ENCODE measurements at regions not wholly inside any gene's neighbourhood (a gene's known extent, or its start where the extent isn't known, plus 50 kb on each side); places are given as distances from the start of the nearest gene placed in this dataset.

DNA sequence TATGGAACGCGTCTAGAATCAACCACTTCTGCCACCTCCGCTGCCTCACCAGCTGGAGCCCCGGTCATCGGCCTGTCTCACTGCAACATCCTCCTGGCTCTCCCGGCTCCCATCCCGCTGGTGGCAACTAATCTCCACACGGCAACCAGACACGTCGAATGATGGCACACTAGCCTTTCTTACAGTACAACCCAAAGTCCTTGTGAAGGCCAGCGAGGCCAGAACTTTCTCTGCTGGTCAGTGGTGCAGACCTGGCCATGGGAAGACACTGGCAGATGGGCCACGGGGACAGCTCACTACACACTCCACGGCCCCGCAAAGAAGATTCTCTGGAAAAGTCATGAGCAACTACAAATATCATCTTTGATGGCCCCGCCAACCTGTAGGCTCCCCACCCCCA is 117.6 kb downstream of the RMI2 start:
- H3K27ac ChIP-seq (ENCODE audit: low read depth), result no peak overlapping the region
- DNase-seq (ENCODE audit: extremely low spot score), result no peak
- WGBS, result 94% methylated on average over 15 of the region's 15 CpGs
- H3K4me3 ChIP-seq (ENCODE audit: low read depth, low read length), result no peak overlapping the region
- H3K36me3 ChIP-seq (ENCODE audit: insufficient read depth), result no peaks in the 10 kb centered on the region
- H3K4me1 ChIP-seq (ENCODE audit: insufficient read depth), result no peaks in the 10 kb centered on the region

DNA sequence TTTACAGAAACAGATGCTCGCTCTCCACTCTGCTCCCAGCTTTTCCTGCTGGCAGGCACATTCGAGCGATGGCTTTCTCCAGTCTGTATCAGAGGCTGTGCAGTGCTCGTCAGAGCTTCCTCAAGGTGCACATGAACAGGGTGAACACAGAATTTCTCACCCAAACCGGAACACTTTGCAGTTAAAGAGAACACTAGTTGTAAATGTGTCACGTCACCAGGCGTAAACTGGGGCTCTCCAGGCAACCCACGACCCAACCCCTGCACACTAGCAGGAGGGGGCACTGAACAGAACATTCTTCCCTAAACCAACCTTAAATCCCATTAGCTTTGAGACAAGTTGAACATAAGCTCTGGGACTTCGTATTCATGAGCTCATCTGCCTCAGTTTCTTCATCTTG is 119.0 kb downstream of the RMI2 start:
- Histone ChIP-seq H3K4me1 (ENCODE audit: insufficient read depth) (no peaks in the 10 kb centered on the region), H3K27ac (ENCODE audit: low read depth) (no peak overlapping the region), H3K4me3 (ENCODE audit: low read depth, low read length) (no peak overlapping the region), H3K36me3 (ENCODE audit: insufficient read depth) (no peaks in the 10 kb centered on the region)
- WGBS, result 64% methylated on average over 9 of the region's 9 CpGs
- DNase-seq (ENCODE audit: extremely low spot score), result no peak

DNA sequence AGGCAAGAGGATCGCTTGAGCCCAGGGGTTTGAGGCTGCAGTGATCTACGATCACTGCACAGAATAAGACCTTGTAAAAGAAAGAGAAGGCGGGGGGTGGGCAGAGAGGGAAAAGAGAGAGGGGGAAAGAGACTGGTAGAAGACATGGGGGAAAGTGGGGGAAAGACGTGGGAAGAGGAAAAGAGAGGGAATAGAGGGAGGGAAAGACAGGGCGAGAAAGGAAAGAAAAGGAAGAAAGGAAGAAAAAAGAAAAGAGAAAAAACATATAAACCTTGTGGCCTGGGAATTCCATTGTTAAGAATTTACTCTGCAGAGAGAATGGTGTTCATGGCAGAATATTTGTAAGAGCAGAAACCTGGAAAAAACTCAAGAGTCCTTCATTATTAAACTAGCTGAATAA is 120.4 kb downstream of the RMI2 start:
- no peak for DNase-seq (ENCODE audit: extremely low spot score)
- 83% methylated on average over 5 of the region's 5 CpGs for WGBS
- Histone ChIP-seq H3K36me3 (ENCODE audit: insufficient read depth) (no peaks in the 10 kb centered on the region), H3K4me1 (ENCODE audit: insufficient read depth) (no peaks in the 10 kb centered on the region), H3K27ac (ENCODE audit: low read depth) (no peak overlapping the region), H3K4me3 (ENCODE audit: low read depth, low read length) (no peak overlapping the region)

DNA sequence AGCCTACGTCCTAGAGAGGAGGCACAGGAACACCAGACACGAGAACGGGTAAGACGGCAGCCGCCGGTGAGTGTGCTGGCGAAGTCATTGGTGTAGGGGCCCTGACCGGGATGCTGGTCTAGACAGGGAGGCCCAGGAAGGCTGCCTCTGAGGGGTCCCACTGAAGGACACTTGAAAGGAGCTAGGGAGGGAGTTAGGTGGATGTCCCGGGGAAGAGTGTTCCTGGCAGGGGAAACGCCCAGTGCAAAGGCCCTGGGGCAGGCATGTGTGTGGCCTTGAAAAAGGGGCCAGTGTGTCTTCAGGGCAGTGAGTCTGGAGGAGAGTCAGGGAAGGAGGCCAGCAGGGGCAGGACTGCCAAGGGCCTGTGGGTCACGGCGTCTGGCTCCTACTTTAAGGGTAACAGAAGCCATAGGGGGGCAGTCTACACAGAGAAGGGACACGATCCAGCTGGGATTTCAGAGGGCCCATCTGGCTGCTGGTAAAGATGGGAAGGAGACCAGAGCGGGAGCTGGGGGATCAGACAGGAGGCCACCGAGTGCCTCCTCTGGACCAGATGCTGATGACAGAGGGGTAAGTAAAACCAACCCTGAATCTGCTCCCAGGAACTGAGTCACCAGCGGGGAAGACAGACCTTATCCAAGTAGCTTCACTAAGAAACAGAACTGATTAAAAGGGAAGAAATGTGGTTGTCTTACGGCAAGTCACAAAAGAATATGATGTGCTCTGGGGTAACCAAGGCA is 115.9 kb downstream of the LITAF start:
- 87% methylated on average over 17 of the region's 17 CpGs for WGBS
- Histone ChIP-seq H3K4me1 (ENCODE audit: insufficient read depth) (no peaks in the 10 kb centered on the region), H3K27ac (ENCODE audit: low read depth) (no peak overlapping the region), H3K36me3 (ENCODE audit: insufficient read depth) (no peaks in the 10 kb centered on the region), H3K4me3 (ENCODE audit: low read depth, low read length) (no peak overlapping the region)
- DNase-seq (ENCODE audit: extremely low spot score), result no peak

DNA sequence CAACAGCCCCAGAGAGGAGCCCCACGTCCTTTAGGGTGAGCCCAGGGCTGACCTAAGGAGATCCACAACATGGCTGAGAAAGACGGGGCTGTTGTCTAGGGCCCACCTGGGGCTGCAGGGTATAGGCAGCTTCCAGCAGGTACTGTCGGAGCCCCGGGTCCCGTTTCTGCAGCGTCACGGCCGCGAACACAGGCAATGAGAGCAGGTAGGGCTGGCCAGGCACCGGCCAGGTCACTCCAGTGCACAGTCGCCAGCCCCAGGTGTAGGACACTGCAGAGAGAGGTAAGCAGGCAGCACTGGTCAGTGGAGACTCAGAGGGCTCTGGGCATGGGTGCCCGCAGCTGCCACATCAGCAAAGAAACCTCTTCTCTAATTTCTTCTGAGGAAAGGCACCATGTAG is 115.2 kb downstream of the LITAF start:
- 93% methylated on average over 12 of the region's 12 CpGs for WGBS
- H3K36me3 ChIP-seq (ENCODE audit: insufficient read depth), result no peaks in the 10 kb centered on the region
- DNase-seq (ENCODE audit: extremely low spot score), result no peak
- H3K27ac ChIP-seq (ENCODE audit: low read depth), result no peak overlapping the region
- no peaks in the 10 kb centered on the region for H3K4me1 ChIP-seq (ENCODE audit: insufficient read depth)
- H3K4me3 ChIP-seq (ENCODE audit: low read depth, low read length), result no peak overlapping the region

DNA sequence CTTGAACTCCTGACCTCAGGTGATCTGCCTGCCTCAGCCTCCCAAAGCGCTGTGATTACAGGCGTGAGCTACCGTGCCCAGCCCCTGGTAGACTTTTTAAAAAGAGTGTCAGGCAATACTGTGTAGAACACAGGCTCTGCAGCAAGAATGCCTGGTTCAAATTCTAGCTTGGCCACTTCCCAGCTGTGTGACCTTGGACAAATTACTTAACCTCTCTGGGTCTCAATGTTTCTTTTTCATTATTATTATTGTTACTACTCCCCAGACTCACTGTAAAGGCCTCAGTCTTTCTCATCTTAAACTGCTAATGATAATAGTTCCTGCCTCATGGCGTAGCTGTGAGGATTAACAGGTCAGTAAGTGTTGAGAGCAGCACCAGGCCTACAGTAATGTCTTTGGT is 114.3 kb downstream of the LITAF start:
- 93% methylated on average over 4 of the region's 4 CpGs for WGBS
- Histone ChIP-seq H3K4me3 (ENCODE audit: low read depth, low read length) (no peak overlapping the region), H3K36me3 (ENCODE audit: insufficient read depth) (no peaks in the 10 kb centered on the region), H3K27ac (ENCODE audit: low read depth) (no peak overlapping the region), H3K4me1 (ENCODE audit: insufficient read depth) (no peaks in the 10 kb centered on the region)
- DNase-seq (ENCODE audit: extremely low spot score), result no peak

DNA sequence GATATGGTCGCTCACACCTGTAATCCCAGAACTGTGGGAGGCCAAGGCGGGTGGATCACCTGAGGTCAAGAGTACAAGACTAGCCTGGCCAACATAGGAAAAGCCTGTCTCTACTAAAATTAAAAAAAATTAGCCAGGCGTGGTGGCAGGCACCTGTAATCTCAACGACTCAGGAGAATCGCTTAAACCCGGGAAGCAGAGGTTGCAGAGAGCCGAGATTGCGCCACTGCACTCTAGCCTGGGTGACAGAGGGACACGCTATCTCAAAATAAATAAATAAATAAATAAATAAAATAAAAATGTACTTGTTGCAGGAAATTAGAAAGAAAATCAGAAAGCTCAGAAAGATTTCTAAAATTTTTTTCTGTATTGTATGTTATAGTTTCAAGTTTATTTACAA is 113.9 kb downstream of the LITAF start:
- no peak overlapping the region for H3K4me3 ChIP-seq (ENCODE audit: low read depth, low read length)
- no peaks in the 10 kb centered on the region for H3K4me1 ChIP-seq (ENCODE audit: insufficient read depth)
- 89% methylated on average over 9 of the region's 9 CpGs for WGBS
- no peak overlapping the region for H3K27ac ChIP-seq (ENCODE audit: low read depth)
- no peaks in the 10 kb centered on the region for H3K36me3 ChIP-seq (ENCODE audit: insufficient read depth)
- no peak for DNase-seq (ENCODE audit: extremely low spot score)

DNA sequence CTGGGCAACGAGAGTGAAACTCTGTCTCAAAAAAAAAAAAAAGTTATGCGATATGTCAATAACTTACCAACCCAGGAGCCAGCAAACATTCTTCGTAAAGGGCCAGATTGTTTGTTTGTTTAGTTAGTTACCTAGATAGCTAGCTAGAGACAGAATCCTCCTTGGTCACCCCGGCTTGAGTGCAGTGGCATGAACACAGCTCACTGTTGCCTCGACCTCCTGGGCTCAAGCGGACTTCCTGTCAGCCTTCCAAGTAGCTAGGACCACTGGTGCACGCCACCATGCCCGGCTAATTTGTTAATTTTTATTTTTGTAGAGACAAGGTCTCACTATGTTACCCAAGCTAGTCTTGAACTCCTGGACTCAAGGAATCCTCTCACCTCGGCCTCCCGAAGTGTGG is 113.0 kb downstream of the LITAF start:
- WGBS, result 83% methylated on average over 10 of the region's 10 CpGs
- H3K27ac ChIP-seq (ENCODE audit: low read depth), result no peak overlapping the region
- DNase-seq (ENCODE audit: extremely low spot score), result no peak
- no peaks in the 10 kb centered on the region for H3K36me3 ChIP-seq (ENCODE audit: insufficient read depth)
- no peak overlapping the region for H3K4me3 ChIP-seq (ENCODE audit: low read depth, low read length)
- H3K4me1 ChIP-seq (ENCODE audit: insufficient read depth), result no peaks in the 10 kb centered on the region

DNA sequence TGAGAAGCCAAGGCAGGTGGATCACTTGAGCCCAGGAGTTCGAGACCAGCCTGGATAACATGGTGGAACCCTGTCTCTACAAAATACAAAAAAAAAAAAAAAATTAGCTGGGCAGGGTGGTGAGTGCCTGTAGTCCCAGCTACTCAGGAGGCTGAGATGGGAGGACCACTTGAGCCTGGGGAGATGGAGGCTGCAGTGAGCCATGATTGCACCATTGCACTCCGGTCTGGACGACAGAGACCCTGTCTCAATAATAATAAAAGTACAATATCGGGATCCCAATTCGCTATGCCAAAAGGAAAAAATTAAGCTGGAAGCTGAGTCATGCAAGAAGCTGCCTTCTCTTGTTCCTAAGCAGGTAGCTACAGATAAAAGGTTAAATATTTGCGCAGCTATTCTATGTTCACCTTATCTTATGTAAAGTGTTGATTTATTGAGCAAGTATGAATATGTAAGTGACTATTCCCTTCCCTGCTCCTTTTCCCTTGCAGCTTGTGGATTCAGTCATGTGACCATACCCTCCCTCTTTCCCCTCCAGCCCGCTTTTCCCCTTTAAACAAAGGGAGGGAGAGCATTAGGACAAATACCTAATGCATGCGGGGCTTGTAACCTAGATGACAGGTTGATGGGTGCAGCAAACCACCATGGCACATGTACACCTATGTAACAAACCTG is 112.0 kb downstream of the LITAF start:
- WGBS, result 81% methylated on average over 8 of the region's 8 CpGs

DNA sequence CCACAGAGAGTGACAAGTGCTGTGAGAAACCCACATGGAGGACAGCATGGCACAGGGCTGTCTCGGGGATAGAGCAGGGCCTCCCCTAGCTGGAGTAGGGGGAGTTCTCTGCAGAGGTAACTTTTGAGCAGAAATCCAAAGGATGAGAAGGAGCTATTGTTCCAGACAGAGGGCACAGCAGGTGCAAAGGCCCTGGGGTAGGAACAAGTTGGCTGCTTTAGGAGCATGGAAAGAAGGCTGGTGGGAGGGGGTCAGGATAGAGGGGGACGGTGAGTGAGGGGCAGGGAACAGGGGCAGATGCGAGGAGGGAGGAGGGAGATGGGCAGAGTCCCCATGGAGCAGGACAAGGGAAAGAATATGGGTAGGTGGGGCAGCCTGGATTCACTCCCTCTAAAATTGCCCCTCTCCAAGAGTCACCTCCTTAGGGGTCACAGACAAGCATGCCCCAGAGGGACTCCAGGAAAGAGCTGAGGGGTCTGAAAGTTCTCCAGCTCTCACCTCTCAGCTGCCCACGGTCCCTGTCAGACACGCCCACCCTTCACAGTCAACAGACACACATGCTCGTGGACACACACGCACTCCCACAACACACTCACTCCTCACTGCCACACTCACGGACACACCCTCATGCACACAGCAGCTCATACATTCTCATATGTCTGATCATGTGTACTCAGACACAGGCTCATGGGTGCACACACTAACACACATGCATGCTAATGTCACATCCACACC is 110.7 kb downstream of the LITAF start:
- H3K27ac ChIP-seq (ENCODE audit: low read depth), result no peak overlapping the region
- no peak overlapping the region for H3K4me3 ChIP-seq (ENCODE audit: low read depth, low read length)
- WGBS, result 76% methylated on average over 8 of the region's 8 CpGs
- no peaks in the 10 kb centered on the region for H3K36me3 ChIP-seq (ENCODE audit: insufficient read depth)
- no peak for DNase-seq (ENCODE audit: extremely low spot score)
- H3K4me1 ChIP-seq (ENCODE audit: insufficient read depth), result no peaks in the 10 kb centered on the region

More for the DNA sequence above, 112.0 kb downstream of the LITAF start:
- Histone ChIP-seq H3K36me3 (ENCODE audit: insufficient read depth) (no peaks in the 10 kb centered on the region), H3K27ac (ENCODE audit: low read depth) (no peak overlapping the region), H3K4me1 (ENCODE audit: insufficient read depth) (no peaks in the 10 kb centered on the region), H3K4me3 (ENCODE audit: low read depth, low read length) (no peak overlapping the region)
- DNase-seq (ENCODE audit: extremely low spot score), result no peak

DNA sequence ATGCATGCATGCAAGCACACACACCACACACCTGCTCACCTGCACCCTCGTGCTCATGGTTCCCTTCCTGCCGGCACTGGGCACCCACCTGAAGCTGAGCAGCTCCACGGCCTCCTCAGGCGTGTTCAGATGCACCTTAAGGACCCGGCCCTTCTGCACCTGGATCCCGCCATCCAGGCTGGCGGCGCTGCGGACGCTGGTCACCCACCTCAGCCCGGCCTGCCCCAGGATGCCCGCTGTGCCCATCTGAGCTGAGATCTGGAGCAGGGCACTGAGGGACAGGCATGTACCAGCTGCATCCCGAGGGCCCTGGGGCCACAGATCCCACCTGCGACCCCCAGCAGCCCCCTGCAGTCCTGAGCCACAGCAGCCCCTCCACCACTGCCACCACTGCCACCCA is 110.0 kb downstream of the LITAF start:
- Histone ChIP-seq H3K36me3 (ENCODE audit: insufficient read depth) (no peaks in the 10 kb centered on the region), H3K27ac (ENCODE audit: low read depth) (no peak overlapping the region), H3K4me3 (ENCODE audit: low read depth, low read length) (no peak overlapping the region), H3K4me1 (ENCODE audit: insufficient read depth) (no peaks in the 10 kb centered on the region)
- WGBS, result 92% methylated on average over 14 of the region's 14 CpGs
- no peak for DNase-seq (ENCODE audit: extremely low spot score)

DNA sequence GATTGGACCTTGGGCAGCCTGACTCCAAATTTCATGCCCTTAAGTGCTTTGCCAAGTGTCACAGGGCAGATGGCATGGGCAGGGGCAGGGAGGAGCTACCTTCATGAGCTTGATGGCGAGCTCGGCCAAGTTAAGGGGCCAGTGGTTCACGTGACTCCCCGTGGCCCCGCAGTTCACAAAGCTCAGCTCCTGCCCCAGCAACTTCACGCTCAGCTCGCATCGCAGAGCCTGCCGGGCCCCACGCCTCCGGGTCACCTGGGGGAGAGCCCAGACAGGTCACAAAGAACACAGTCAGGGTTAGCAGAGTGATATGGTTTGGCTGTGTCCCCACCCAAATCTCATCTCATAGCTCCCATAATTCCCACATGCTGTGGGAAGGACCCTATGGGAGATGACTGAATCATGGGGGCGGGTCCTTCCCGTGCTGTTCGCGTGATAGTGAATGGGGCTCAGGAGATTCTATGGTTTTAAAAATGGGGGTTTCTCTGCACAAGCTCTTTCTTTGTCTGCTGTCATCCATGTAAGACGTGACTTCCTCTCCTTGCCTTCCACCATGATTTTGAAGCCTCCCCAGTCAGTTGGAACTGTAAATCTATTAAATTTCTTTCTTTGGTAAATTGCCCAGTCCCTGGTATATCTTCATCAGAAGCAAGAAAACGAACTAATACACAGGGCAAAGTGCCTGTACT is 108.1 kb downstream of the LITAF start:
- 83% methylated on average over 17 of the region's 17 CpGs for WGBS
- no peak overlapping the region for H3K4me3 ChIP-seq (ENCODE audit: low read depth, low read length)
- no peak overlapping the region for H3K27ac ChIP-seq (ENCODE audit: low read depth)
- H3K36me3 ChIP-seq (ENCODE audit: insufficient read depth), result no peaks in the 10 kb centered on the region
- no peak for DNase-seq (ENCODE audit: extremely low spot score)
- no peaks in the 10 kb centered on the region for H3K4me1 ChIP-seq (ENCODE audit: insufficient read depth)

DNA sequence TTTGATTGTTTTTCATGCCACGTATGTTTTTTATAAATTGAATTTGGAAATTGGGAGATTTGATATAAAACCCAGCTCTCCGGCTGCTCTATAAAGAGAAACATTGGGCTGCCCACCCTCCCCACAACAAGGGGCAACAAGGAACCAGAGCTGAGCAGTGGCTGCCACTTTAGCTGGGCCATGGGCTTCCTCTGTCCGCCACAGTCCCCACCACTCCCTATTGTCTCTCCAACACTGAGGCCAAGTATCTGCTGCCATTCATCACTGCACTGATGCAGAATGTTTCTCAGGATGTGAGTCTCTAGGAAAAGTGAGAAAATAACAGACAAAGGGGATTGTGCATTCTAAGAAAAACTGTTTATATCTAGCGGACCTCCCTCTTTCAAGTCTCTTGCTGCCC is 106.8 kb downstream of the LITAF start:
- WGBS, result 95% methylated on average over 4 of the region's 4 CpGs

More for the DNA sequence above, 106.8 kb downstream of the LITAF start:
- Histone ChIP-seq H3K4me3 (ENCODE audit: low read depth, low read length) (no peak overlapping the region), H3K4me1 (ENCODE audit: insufficient read depth) (no peaks in the 10 kb centered on the region), H3K27ac (ENCODE audit: low read depth) (no peak overlapping the region), H3K36me3 (ENCODE audit: insufficient read depth) (no peaks in the 10 kb centered on the region)
- no peak for DNase-seq (ENCODE audit: extremely low spot score)

Measured in urinary bladder (tissue), 3 donors.